Loucy (cell line): ENCODE measurements at regions not wholly inside any gene's neighbourhood (a gene's known extent, or its start where the extent isn't known, plus 50 kb on each side); places are given as distances from the start of the nearest gene placed in this dataset.
A peak's percentile ranks its signal among the peaks of the same experiment; 100 is the strongest.

ENCODE experiments used
- H2AFZ ChIP-seq: fragments of 200-600 bp; sonication (generic); 2 replicates; pipeline ENCODE4 v1.6.0; 2016; ENCODE audit warnings: antibody characterized with exemption, mild to moderate bottlenecking, low read length, moderate library complexity
- H3F3A ChIP-seq: fragments of 200-600 bp; 2 replicates; pipeline ENCODE4 v1.6.0; 2016; ENCODE audit warnings: antibody characterized with exemption, low read depth, mild to moderate bottlenecking
- H3K27me3 ChIP-seq: fragments of 200-600 bp; sonication (generic); 2 replicates; pipeline ENCODE4 v1.6.1; 2014; ENCODE audit warnings: low read length, mild to moderate bottlenecking; ENCODE audit not compliant: insufficient read depth, poor library complexity, severe bottlenecking
- H3K36me3 ChIP-seq: fragments of 200-600 bp; sonication (generic); 2 replicates; pipeline ENCODE4 v1.6.1; 2016; ENCODE audit warnings: low read length; ENCODE audit not compliant: insufficient read depth
- H3K4me1 ChIP-seq: fragments of 200-600 bp; sonication (generic); 2 replicates; pipeline ENCODE4 v1.5.1; 2014; ENCODE audit warnings: low read length, mild to moderate bottlenecking; ENCODE audit not compliant: insufficient read depth, poor library complexity, severe bottlenecking
- H3K4me2 ChIP-seq: fragments of 200-600 bp; sonication (generic); 2 replicates; pipeline ENCODE4 v1.6.0; 2014; ENCODE audit warnings: antibody characterized with exemption, low read length, low read depth, mild to moderate bottlenecking; ENCODE audit not compliant: poor library complexity, severe bottlenecking
- H3K4me3 ChIP-seq: fragments of 200-600 bp; sonication (generic); 2 replicates; pipeline ENCODE4 v1.5.1; 2014; ENCODE audit warnings: low read length, mild to moderate bottlenecking, mixed read lengths; ENCODE audit not compliant: poor library complexity, severe bottlenecking
- H3K79me2 ChIP-seq: fragments of 200-600 bp; sonication (generic); 2 replicates; pipeline ENCODE4 v1.6.1; 2014; ENCODE audit warnings: low read length; ENCODE audit not compliant: insufficient read depth
- H3K9ac ChIP-seq: fragments of 200-600 bp; sonication (generic); 2 replicates; pipeline ENCODE4 v1.6.0; 2014; ENCODE audit warnings: mild to moderate bottlenecking, low read depth, low read length, moderate library complexity; ENCODE audit not compliant: poor library complexity, severe bottlenecking
- H3K9me2 ChIP-seq: fragments of 200-600 bp; sonication (generic); replicated peaks from 2 replicates; pipeline ENCODE4 v1.6.1; 2016; ENCODE audit warnings: low read depth, low read length, mixed read lengths
- H3K9me3 ChIP-seq: fragments of 200-600 bp; sonication (generic); 2 replicates; pipeline ENCODE4 v1.6.1; 2014; ENCODE audit warnings: mild to moderate bottlenecking, antibody characterized with exemption, low read length, low read depth; ENCODE audit not compliant: insufficient read depth
- H4K20me1 ChIP-seq: fragments of 200-600 bp; sonication (generic); 2 replicates; pipeline ENCODE4 v1.6.0; 2014; ENCODE audit warnings: antibody characterized with exemption, low read length, mild to moderate bottlenecking; ENCODE audit not compliant: insufficient read depth, poor library complexity, severe bottlenecking
- EZH2phosphoT487 ChIP-seq: fragments of 200-600 bp; IDR thresholded peaks from 2 replicates; pipeline ENCODE4 v1.6.1; 2018; ENCODE audit warnings: antibody characterized with exemption, mild to moderate bottlenecking, moderate library complexity, borderline replicate concordance
- TF ChIP-seq, protein P1 (sequence below): fragments of 200-600 bp; sonication (generic); conservative IDR thresholded peaks from 2 replicates; pipeline ENCODE4 v1.5.1; 2014; ENCODE audit warnings: mild to moderate bottlenecking, antibody characterized with exemption, low read length

DNA sequence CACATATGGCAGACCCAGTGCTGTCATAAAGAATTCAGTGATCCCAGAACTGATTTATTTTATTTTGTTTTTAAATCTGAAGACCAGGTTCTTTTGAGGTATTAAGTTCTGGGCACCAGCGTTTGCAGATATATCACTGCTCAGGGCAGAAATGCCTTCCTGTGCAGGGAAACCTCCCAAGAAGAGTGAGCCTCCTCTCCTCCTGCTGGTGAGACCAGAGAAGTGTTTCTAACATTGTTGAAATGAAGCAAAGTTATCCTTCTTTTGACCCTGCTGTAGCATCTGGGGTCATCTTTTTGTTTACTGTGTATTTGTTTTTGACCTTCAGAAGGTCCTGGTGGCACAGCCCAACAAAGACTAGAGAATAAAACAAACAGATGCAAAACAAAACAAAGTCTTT lies 94.0 kb downstream of the AQP4 start:
- H3K9ac ChIP-seq = peak overlapping the region; percentile 10
- no peaks in the 10 kb centered on the region for H3K79me2 ChIP-seq
- H3K9me3 ChIP-seq = 0 out of 2 replicates have a peak, but pooled peaks cover 5% of the 10 kb centered on the region
- no peaks in the 10 kb centered on the region for H3K9me2 ChIP-seq
- no peaks in the 10 kb centered on the region for H3K36me3 ChIP-seq
- H3K4me3 ChIP-seq = no peak overlapping the region
- no peaks in the 10 kb centered on the region for H3K27me3 ChIP-seq
- H3K4me2 ChIP-seq = no peak overlapping the region
- no peaks in the 10 kb centered on the region for H3F3A ChIP-seq
- TF ChIP-seq EZH2phosphoT487 = no peak
- TF ChIP-seq, protein P1, sequence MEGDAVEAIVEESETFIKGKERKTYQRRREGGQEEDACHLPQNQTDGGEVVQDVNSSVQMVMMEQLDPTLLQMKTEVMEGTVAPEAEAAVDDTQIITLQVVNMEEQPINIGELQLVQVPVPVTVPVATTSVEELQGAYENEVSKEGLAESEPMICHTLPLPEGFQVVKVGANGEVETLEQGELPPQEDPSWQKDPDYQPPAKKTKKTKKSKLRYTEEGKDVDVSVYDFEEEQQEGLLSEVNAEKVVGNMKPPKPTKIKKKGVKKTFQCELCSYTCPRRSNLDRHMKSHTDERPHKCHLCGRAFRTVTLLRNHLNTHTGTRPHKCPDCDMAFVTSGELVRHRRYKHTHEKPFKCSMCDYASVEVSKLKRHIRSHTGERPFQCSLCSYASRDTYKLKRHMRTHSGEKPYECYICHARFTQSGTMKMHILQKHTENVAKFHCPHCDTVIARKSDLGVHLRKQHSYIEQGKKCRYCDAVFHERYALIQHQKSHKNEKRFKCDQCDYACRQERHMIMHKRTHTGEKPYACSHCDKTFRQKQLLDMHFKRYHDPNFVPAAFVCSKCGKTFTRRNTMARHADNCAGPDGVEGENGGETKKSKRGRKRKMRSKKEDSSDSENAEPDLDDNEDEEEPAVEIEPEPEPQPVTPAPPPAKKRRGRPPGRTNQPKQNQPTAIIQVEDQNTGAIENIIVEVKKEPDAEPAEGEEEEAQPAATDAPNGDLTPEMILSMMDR = peak; percentile 83
- H3K4me1 ChIP-seq = peaks cover 15% of the 10 kb centered on the region
- peak overlapping the region; percentile 76 for H2AFZ ChIP-seq
- no peaks in the 10 kb centered on the region for H4K20me1 ChIP-seq

GRCh38 chr18:26768385-26768784 lies 97.1 kb downstream of the AQP4 start:
- Histone ChIP-seq H3K4me1 (peaks cover 7% of the 10 kb centered on the region), H3F3A (no peaks in the 10 kb centered on the region), H3K79me2 (no peaks in the 10 kb centered on the region), H3K4me3 (no peak overlapping the region), H3K36me3 (no peaks in the 10 kb centered on the region), H4K20me1 (no peaks in the 10 kb centered on the region), H3K9me3 (0 out of 2 replicates have a peak, but pooled peaks cover 5% of the 10 kb centered on the region), H3K27me3 (no peaks in the 10 kb centered on the region), H2AFZ (no peak overlapping the region), H3K9ac (no peak overlapping the region), H3K4me2 (no peak overlapping the region), H3K9me2 (no peaks in the 10 kb centered on the region)
- TF ChIP-seq, protein P1 = no peak
- no peak for TF ChIP-seq EZH2phosphoT487

DNA sequence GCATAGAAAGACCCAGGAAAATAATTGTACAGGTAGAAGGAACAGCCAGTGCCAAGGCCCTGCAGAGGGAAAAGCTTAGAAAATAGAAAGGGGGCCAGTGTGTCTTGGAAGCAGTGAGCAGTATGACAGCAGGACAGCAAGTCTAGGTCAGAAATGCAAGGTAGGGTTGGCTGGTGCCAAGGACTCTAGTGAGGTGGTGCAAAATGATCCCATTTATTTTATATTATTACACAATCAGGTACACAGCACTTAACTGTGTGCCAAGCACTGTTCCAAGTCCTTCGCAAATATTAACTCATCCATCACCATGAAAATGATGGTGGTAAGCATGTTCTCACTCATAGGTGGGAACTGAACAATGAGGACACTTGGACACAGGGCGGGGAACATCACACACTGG lies 100.0 kb downstream of the AQP4 start:
- Histone ChIP-seq H3K4me2 (no peak overlapping the region), H3K9me2 (no peaks in the 10 kb centered on the region), H3K36me3 (no peaks in the 10 kb centered on the region), H3K9me3 (0 out of 2 replicates have a peak, but pooled peaks cover 5% of the 10 kb centered on the region), H3F3A (no peaks in the 10 kb centered on the region), H3K4me1 (peaks cover 7% of the 10 kb centered on the region), H2AFZ (no peak overlapping the region), H3K9ac (no peak overlapping the region), H4K20me1 (no peaks in the 10 kb centered on the region), H3K4me3 (no peak overlapping the region), H3K79me2 (no peaks in the 10 kb centered on the region), H3K27me3 (no peaks in the 10 kb centered on the region)
- TF ChIP-seq, protein P1 = no peak
- TF ChIP-seq EZH2phosphoT487 = no peak
